Thyroid gland (tissue), 4 donors: ENCODE measurements at regions not wholly inside any gene's neighbourhood (a gene's known extent, or its start where the extent isn't known, plus 50 kb on each side); places are given as distances from the start of the nearest gene placed in this dataset.
A peak's percentile ranks its signal among the peaks of the same experiment; 100 is the strongest.

Experiments
- DNase-seq, 2 donors: peaks; one replicate each; pipeline ENCODE4 v3.0.0-alpha.2; 2019
- H3K27ac ChIP-seq, 3 donors: fragments of 200-600 bp; sonication (generic); 1 replicate in 2 of 3; 2 replicates in 1 of 3; pipeline ENCODE4 v1.5.1; 2016 to 2019; ENCODE audit warnings: mild to moderate bottlenecking in 1 of 3, moderate library complexity in 1 of 3
- H3K27me3 ChIP-seq: fragments of 200-600 bp; sonication (generic); one replicate; pipeline ENCODE4 v1.5.1; 2019
- H3K36me3 ChIP-seq, 2 donors: fragments of 200-600 bp; sonication (generic); one replicate each; pipeline ENCODE4 v1.5.1; 2016 to 2019
- H3K4me1 ChIP-seq, 2 donors: fragments of 200-600 bp; sonication (generic); one replicate each; pipeline ENCODE4 v1.5.1; 2017 to 2019
- H3K4me3 ChIP-seq, 3 donors: fragments of 200-600 bp; sonication (generic); replicated peaks in 1 of 3; 1 replicate in 2 of 3; 2 replicates in 1 of 3; pipeline ENCODE4 v1.5.1; 2016; ENCODE audit warnings: mild to moderate bottlenecking in 1 of 3
- H3K9me3 ChIP-seq: fragments of 200-600 bp; sonication (generic); one replicate; pipeline ENCODE4 v1.5.1; 2017
- CTCF ChIP-seq, 6 experiments: fragments of 200-600 bp in 3 of 6; fragments of 450-650 bp in 3 of 6; sonication (generic) in 3 of 6; IDR thresholded peaks; one replicate each; pipeline ENCODE4 v1.5.1; 2016 to 2019; ENCODE audit warnings: antibody characterized with exemption in 6 of 6, mild to moderate bottlenecking in 2 of 6, inconsistent platforms in 1 of 6, moderate library complexity in 1 of 6
- POLR2A ChIP-seq, 2 donors: fragments of 450-650 bp; IDR thresholded peaks; one replicate each; pipeline ENCODE4 v1.6.1; 2017; ENCODE audit warnings: antibody characterized with exemption in 2 of 2, mild to moderate bottlenecking in 2 of 2, moderate library complexity in 1 of 2
- WGBS, 2 donors: methylation state at CpG; one replicate each; pipeline ENCODE4 v1.1.5; 2017; 5-methylcytosine and 5-hydroxymethylcytosine counted together
- intact Hi-C: fragments of 100-400 bp; cut with DNase I; formaldehyde crosslinking; loops from one replicate; pipeline ENCODE4 v1.15.1; 2023

GRCh38 chr5:82765765-82766164, 311.4 kb downstream of the TMEM167A start:
- no peaks in the 10 kb centered on the region for H3K9me3 ChIP-seq
- TF ChIP-seq CTCF (IDR thresholded peaks at IDR 0.05) = no peak
- no peak for TF ChIP-seq POLR2A (IDR thresholded peaks at IDR 0.05)
- intact Hi-C loops = no loop called here
- DNase-seq = no peak
- no peaks in the 10 kb centered on the region for H3K36me3 ChIP-seq
- H3K4me1 ChIP-seq = no peaks in the 10 kb centered on the region
- H3K27ac ChIP-seq = no peak overlapping the region
- H3K27me3 ChIP-seq = no peaks in the 10 kb centered on the region
- H3K4me3 ChIP-seq = no peak overlapping the region
- WGBS, 2 donors = 55 to 68% methylated on average over 3 of the region's 3 CpGs

- H3K27me3 ChIP-seq = no peaks in the 10 kb centered on the region
- TF ChIP-seq CTCF (IDR thresholded peaks at IDR 0.05) (no peak), POLR2A (IDR thresholded peaks at IDR 0.05) (no peak)
- no peaks in the 10 kb centered on the region for H3K36me3 ChIP-seq
- peaks cover 3 to 13% of the 10 kb centered on the region in 2 donors for H3K4me1 ChIP-seq
- intact Hi-C loops = no loop called here
- H3K9me3 ChIP-seq = no peaks in the 10 kb centered on the region
- no peak overlapping the region for H3K4me3 ChIP-seq
- WGBS, 2 donors = 95 to 97% methylated on average over 8 to 10 of the region's 10 CpGs
- no peak overlapping the region for H3K27ac ChIP-seq
- no peak for DNase-seq
Measured at GRCh38 chr5:82760856-82761255, 316.3 kb downstream of the TMEM167A start.

GRCh38 chr5:82758881-82759280, 318.3 kb downstream of the TMEM167A start:
- peaks cover 3 to 13% of the 10 kb centered on the region in 2 donors for H3K4me1 ChIP-seq

GRCh38 chr5:82754759-82755158, 322.4 kb downstream of the TMEM167A start:
- H3K9me3 ChIP-seq = no peaks in the 10 kb centered on the region
- peaks cover 3 to 13% of the 10 kb centered on the region in 2 donors for H3K4me1 ChIP-seq
- 97% methylated on average over 3 of the region's 3 CpGs for WGBS, 2 donors
- no peak overlapping the region for H3K4me3 ChIP-seq
- no peak for TF ChIP-seq POLR2A (IDR thresholded peaks at IDR 0.05)
- TF ChIP-seq CTCF (IDR thresholded peaks at IDR 0.05) = no peak
- no peak for DNase-seq
- no peak overlapping the region for H3K27ac ChIP-seq
- intact Hi-C loops = no loop called here
- no peaks in the 10 kb centered on the region for H3K27me3 ChIP-seq
- H3K36me3 ChIP-seq = no peaks in the 10 kb centered on the region

More at GRCh38 chr5:82758881-82759280, 318.3 kb downstream of the TMEM167A start:
- Histone ChIP-seq H3K4me3 (no peak overlapping the region), H3K27ac (peak overlapping the region; percentile 1 to 48 (median 40)), H3K9me3 (no peaks in the 10 kb centered on the region), H3K27me3 (no peaks in the 10 kb centered on the region), H3K36me3 (no peaks in the 10 kb centered on the region)
- no peak for TF ChIP-seq POLR2A (IDR thresholded peaks at IDR 0.05)
- no peak for TF ChIP-seq CTCF (IDR thresholded peaks at IDR 0.05)
- 36 to 40% methylated on average over 3 of the region's 3 CpGs for WGBS, 2 donors
- DNase-seq = peak; percentile 52 to 58
- intact Hi-C loops = no loop called here

GRCh38 chr5:82754036-82754746, 323.0 kb downstream of the TMEM167A start:
- no peaks in the 10 kb centered on the region for H3K36me3 ChIP-seq
- TF ChIP-seq CTCF (IDR thresholded peaks at IDR 0.05) (no peak), POLR2A (IDR thresholded peaks at IDR 0.05) (no peak)
- 75 to 78% methylated on average over 3 of the region's 3 CpGs for WGBS, 2 donors
- H3K4me3 ChIP-seq = no peak overlapping the region
- no peaks in the 10 kb centered on the region for H3K27me3 ChIP-seq
- peaks cover 3 to 10% of the 10 kb centered on the region in 2 donors for H3K4me1 ChIP-seq
- no peaks in the 10 kb centered on the region for H3K9me3 ChIP-seq
- DNase-seq = no peak
- intact Hi-C loops = no loop called here
- H3K27ac ChIP-seq = no peak overlapping the region
